ENCODE measurements at regions not wholly inside any gene's neighbourhood (a gene's known extent, or its start where the extent isn't known, plus 50 kb on each side); places are given as distances from the start of the nearest gene placed in this dataset.

DNA sequence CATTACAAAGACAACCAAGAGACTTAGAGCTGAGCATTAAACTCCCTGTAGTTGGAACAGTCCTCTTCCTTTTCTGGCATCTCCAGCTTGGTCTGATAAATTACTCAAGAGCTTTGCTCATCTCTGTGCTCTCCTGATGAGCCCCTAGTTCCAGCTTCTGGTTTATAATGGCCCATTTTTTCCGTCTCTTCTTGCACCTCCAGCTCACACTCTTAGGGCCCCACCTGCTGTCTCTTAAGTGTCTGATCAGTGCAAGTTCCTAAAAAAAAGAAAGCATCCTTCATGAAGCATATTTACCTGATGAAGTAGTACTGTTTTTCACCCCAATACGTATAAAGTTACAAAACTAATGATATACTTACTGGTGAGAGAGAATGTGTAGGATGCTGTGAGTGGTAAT is 822.9 kb downstream of the RNF144A start:
- TF ChIP-seq, protein P1, sequence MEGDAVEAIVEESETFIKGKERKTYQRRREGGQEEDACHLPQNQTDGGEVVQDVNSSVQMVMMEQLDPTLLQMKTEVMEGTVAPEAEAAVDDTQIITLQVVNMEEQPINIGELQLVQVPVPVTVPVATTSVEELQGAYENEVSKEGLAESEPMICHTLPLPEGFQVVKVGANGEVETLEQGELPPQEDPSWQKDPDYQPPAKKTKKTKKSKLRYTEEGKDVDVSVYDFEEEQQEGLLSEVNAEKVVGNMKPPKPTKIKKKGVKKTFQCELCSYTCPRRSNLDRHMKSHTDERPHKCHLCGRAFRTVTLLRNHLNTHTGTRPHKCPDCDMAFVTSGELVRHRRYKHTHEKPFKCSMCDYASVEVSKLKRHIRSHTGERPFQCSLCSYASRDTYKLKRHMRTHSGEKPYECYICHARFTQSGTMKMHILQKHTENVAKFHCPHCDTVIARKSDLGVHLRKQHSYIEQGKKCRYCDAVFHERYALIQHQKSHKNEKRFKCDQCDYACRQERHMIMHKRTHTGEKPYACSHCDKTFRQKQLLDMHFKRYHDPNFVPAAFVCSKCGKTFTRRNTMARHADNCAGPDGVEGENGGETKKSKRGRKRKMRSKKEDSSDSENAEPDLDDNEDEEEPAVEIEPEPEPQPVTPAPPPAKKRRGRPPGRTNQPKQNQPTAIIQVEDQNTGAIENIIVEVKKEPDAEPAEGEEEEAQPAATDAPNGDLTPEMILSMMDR (IDR thresholded peaks at IDR 0.05; ENCODE audit: poor library complexity, severe bottlenecking), result no peak
- TF ChIP-seq EZH2 (IDR thresholded peaks at IDR 0.05; ENCODE audit: borderline replicate concordance, insufficient read depth, low read length, poor library complexity, severe bottlenecking), result no peak
- TF ChIP-seq, protein P2, sequence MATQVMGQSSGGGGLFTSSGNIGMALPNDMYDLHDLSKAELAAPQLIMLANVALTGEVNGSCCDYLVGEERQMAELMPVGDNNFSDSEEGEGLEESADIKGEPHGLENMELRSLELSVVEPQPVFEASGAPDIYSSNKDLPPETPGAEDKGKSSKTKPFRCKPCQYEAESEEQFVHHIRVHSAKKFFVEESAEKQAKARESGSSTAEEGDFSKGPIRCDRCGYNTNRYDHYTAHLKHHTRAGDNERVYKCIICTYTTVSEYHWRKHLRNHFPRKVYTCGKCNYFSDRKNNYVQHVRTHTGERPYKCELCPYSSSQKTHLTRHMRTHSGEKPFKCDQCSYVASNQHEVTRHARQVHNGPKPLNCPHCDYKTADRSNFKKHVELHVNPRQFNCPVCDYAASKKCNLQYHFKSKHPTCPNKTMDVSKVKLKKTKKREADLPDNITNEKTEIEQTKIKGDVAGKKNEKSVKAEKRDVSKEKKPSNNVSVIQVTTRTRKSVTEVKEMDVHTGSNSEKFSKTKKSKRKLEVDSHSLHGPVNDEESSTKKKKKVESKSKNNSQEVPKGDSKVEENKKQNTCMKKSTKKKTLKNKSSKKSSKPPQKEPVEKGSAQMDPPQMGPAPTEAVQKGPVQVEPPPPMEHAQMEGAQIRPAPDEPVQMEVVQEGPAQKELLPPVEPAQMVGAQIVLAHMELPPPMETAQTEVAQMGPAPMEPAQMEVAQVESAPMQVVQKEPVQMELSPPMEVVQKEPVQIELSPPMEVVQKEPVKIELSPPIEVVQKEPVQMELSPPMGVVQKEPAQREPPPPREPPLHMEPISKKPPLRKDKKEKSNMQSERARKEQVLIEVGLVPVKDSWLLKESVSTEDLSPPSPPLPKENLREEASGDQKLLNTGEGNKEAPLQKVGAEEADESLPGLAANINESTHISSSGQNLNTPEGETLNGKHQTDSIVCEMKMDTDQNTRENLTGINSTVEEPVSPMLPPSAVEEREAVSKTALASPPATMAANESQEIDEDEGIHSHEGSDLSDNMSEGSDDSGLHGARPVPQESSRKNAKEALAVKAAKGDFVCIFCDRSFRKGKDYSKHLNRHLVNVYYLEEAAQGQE (IDR thresholded peaks at IDR 0.05; ENCODE audit: borderline replicate concordance), result no peak

All from neural cell (in vitro differentiated cells).